Keratinocyte (primary cell): ENCODE measurements at regions not wholly inside any gene's neighbourhood (a gene's known extent, or its start where the extent isn't known, plus 50 kb on each side); places are given as distances from the start of the nearest gene placed in this dataset.

Experiments used
- DNase-seq: peaks from one replicate; pipeline ENCODE4 v3.0.0-alpha.2; 2011; ENCODE audit warnings: low read depth, missing footprints, low spot score
- FAIRE-seq: peaks from 2 replicates; lab custom pipeline; 2011; peaks lifted over from hg19 to GRCh38; lab: Jason Lieb, UNC
- H2AFZ ChIP-seq: 2 replicates; pipeline ENCODE4 v1.6.0; 2012; ENCODE audit warnings: low read length, control low read depth, inconsistent platforms; ENCODE audit not compliant: control insufficient read depth
- H3K27ac ChIP-seq: 2 replicates; pipeline ENCODE4 v1.5.1; 2011; ENCODE audit warnings: low read length; ENCODE audit not compliant: control insufficient read depth, insufficient read depth
- H3K27me3 ChIP-seq: 3 replicates; pipeline ENCODE4 v1.6.0; 2011; ENCODE audit warnings: low read length; ENCODE audit not compliant: control insufficient read depth, insufficient read depth; ENCODE audit errors: extremely low read depth
- H3K36me3 ChIP-seq, 2 experiments: 2 replicates in 1 of 2; 3 replicates in 1 of 2; pipeline ENCODE4 v1.5.1; 2011; ENCODE audit warnings: low read length in 2 of 2, mild to moderate bottlenecking in 1 of 2; ENCODE audit not compliant: control insufficient read depth in 2 of 2, insufficient read depth in 2 of 2; ENCODE audit errors: extremely low read depth in 1 of 2
- H3K4me1 ChIP-seq: 3 replicates; pipeline ENCODE4 v1.5.1; 2011; ENCODE audit warnings: low read length; ENCODE audit not compliant: control insufficient read depth, insufficient read depth; ENCODE audit errors: extremely low read depth
- H3K4me2 ChIP-seq: 3 replicates; pipeline ENCODE4 v1.6.0; 2011; ENCODE audit warnings: low read depth, low read length; ENCODE audit not compliant: control insufficient read depth, insufficient read depth; ENCODE audit errors: extremely low read depth
- H3K4me3 ChIP-seq, 3 experiments: fragments of 200-600 bp in 1 of 3; sonication (generic) in 1 of 3; 2 replicates in 2 of 3; 3 replicates in 1 of 3; pipeline ENCODE4 v1.5.1; 2011 to 2016; ENCODE audit warnings: low read length in 3 of 3, mild to moderate bottlenecking in 3 of 3, control low read depth in 2 of 3, inconsistent platforms in 1 of 3, low read depth in 1 of 3, mixed read lengths in 1 of 3, mixed run types in 1 of 3, moderate library complexity in 1 of 3; ENCODE audit not compliant: control insufficient read depth in 2 of 3, insufficient read depth in 2 of 3; ENCODE audit errors: extremely low read depth in 1 of 3
- H3K79me2 ChIP-seq: 2 replicates; pipeline ENCODE4 v1.6.0; 2012; ENCODE audit warnings: low read length; ENCODE audit not compliant: control insufficient read depth, insufficient read depth
- H3K9ac ChIP-seq: 3 replicates; pipeline ENCODE4 v1.6.0; 2011; ENCODE audit warnings: low read length; ENCODE audit not compliant: control insufficient read depth, insufficient read depth; ENCODE audit errors: extremely low read depth
- H3K9me1 ChIP-seq: 3 replicates; pipeline ENCODE4 v1.6.0; 2011; ENCODE audit warnings: low read length; ENCODE audit not compliant: control insufficient read depth, insufficient read depth; ENCODE audit errors: extremely low read depth
- H3K9me3 ChIP-seq: 2 replicates; pipeline ENCODE4 v1.5.1; 2012; ENCODE audit warnings: low read depth, low read length; ENCODE audit not compliant: control insufficient read depth
- H4K20me1 ChIP-seq: 3 replicates; pipeline ENCODE4 v1.6.0; 2011; ENCODE audit warnings: low read length; ENCODE audit not compliant: control insufficient read depth, insufficient read depth; ENCODE audit errors: extremely low read depth
- CTCF ChIP-seq, 3 experiments: IDR thresholded peaks in 1 of 3; conservative IDR thresholded peaks in 1 of 3; optimal IDR thresholded peaks in 1 of 3; 2 replicates in 2 of 3; 3 replicates in 1 of 3; pipeline versions ENCODE3 to v1.5.1; 2011; ENCODE audit warnings: low read length in 3 of 3, mild to moderate bottlenecking in 3 of 3, moderate library complexity in 2 of 3, control low read depth in 1 of 3, inconsistent platforms in 1 of 3; ENCODE audit not compliant: insufficient read depth in 2 of 3; ENCODE audit errors: extremely low read depth in 1 of 3
- EZH2 ChIP-seq: IDR thresholded peaks from one replicate; pipeline ENCODE4 v1.6.1; 2012; ENCODE audit warnings: inconsistent platforms, mild to moderate bottlenecking, low read length, moderate library complexity
- dilution Hi-C: fragments of 300-500 bp; cut with MboI; formaldehyde crosslinking; loops from one replicate; pipeline ENCODE4 v1.7.0; 2020; ENCODE audit warnings: low sequenced_read_pairs; ENCODE audit not compliant: extremely low pct_ligation_motif_present

- H3K4me1 ChIP-seq, result no peaks in the 10 kb centered on the region
- no peak for TF ChIP-seq CTCF (optimal IDR thresholded peaks at IDR 0.05 in 1 of 3, IDR thresholded peaks at IDR 0.05 in 1 of 3, conservative IDR thresholded peaks at IDR 0.05 in 1 of 3; ENCODE audit: extremely low read depth in 1 of 3, insufficient read depth in 2 of 3, low read length in 3 of 3)
- no peak for TF ChIP-seq EZH2
- no peaks in the 10 kb centered on the region for H3K27me3 ChIP-seq
- no peak overlapping the region for H3K27ac ChIP-seq
- no peaks in the 10 kb centered on the region for H4K20me1 ChIP-seq
- no peaks in the 10 kb centered on the region for H3K9me1 ChIP-seq
- no peaks in the 10 kb centered on the region for H3K9me3 ChIP-seq
- H2AFZ ChIP-seq, result no peak overlapping the region
- no peaks in the 10 kb centered on the region for H3K79me2 ChIP-seq
- no peaks in the 10 kb centered on the region for H3K36me3 ChIP-seq
- H3K4me3 ChIP-seq, result no peak overlapping the region
- no peak overlapping the region for H3K9ac ChIP-seq
- no peak overlapping the region for H3K4me2 ChIP-seq
- no peak for DNase-seq
- dilution Hi-C loops, result no loop called here
- no peak for FAIRE-seq
Measured at GRCh38 chr2:107338059-107338458, 452.1 kb upstream of the ST6GAL2 start.

- H3K9me3 ChIP-seq, result no peaks in the 10 kb centered on the region
- no peak for DNase-seq
- no peak overlapping the region for H3K4me2 ChIP-seq
- H3K27me3 ChIP-seq, result no peaks in the 10 kb centered on the region
- TF ChIP-seq EZH2, result no peak
- H4K20me1 ChIP-seq, result no peaks in the 10 kb centered on the region
- dilution Hi-C loops, result no loop called here
- H3K9me1 ChIP-seq, result no peaks in the 10 kb centered on the region
- FAIRE-seq, result no peak
- H3K9ac ChIP-seq, result no peak overlapping the region
- no peak overlapping the region for H2AFZ ChIP-seq
- no peaks in the 10 kb centered on the region for H3K79me2 ChIP-seq
- no peaks in the 10 kb centered on the region for H3K4me1 ChIP-seq
- H3K4me3 ChIP-seq, result no peak overlapping the region
- H3K27ac ChIP-seq, result no peak overlapping the region
- no peaks in the 10 kb centered on the region for H3K36me3 ChIP-seq
Measured at GRCh38 chr2:107338571-107338970, 452.6 kb upstream of the ST6GAL2 start.

GRCh38 chr2:107340955-107341354 lies 455.0 kb upstream of the ST6GAL2 start:
- no peak overlapping the region for H3K4me2 ChIP-seq
- no peaks in the 10 kb centered on the region for H3K4me1 ChIP-seq
- no peak overlapping the region for H3K27ac ChIP-seq
- no peak overlapping the region for H3K4me3 ChIP-seq
- no peak overlapping the region for H2AFZ ChIP-seq
- no peak for TF ChIP-seq EZH2
- no peak for TF ChIP-seq CTCF (optimal IDR thresholded peaks at IDR 0.05 in 1 of 3, IDR thresholded peaks at IDR 0.05 in 1 of 3, conservative IDR thresholded peaks at IDR 0.05 in 1 of 3; ENCODE audit: extremely low read depth in 1 of 3, insufficient read depth in 2 of 3, low read length in 3 of 3)
- no peak overlapping the region for H3K9ac ChIP-seq
- DNase-seq (no peak), FAIRE-seq (no peak)
- no peaks in the 10 kb centered on the region for H3K9me1 ChIP-seq
- dilution Hi-C loops, result no loop called here
- H3K9me3 ChIP-seq, result no peaks in the 10 kb centered on the region
- no peaks in the 10 kb centered on the region for H3K36me3 ChIP-seq
- no peaks in the 10 kb centered on the region for H3K27me3 ChIP-seq
- no peaks in the 10 kb centered on the region for H4K20me1 ChIP-seq
- H3K79me2 ChIP-seq, result no peaks in the 10 kb centered on the region
